Suprapubic skin (tissue), 4 donors: ENCODE measurements at regions not wholly inside any gene's neighbourhood (a gene's known extent, or its start where the extent isn't known, plus 50 kb on each side); places are given as distances from the start of the nearest gene placed in this dataset.

Experiments
- DNase-seq, 2 donors: peaks; one replicate each; pipeline ENCODE4 v3.0.0-alpha.2; 2019; ENCODE audit warnings: low spot score in 2 of 2
- H3K27ac ChIP-seq: fragments of 200-600 bp; sonication (generic); one replicate; pipeline ENCODE4 v1.5.1; 2019
- H3K27me3 ChIP-seq: fragments of 200-600 bp; sonication (generic); one replicate; pipeline ENCODE4 v1.5.1; 2019
- H3K36me3 ChIP-seq: fragments of 200-600 bp; sonication (generic); one replicate; pipeline ENCODE4 v1.5.1; 2019
- H3K4me1 ChIP-seq: fragments of 200-600 bp; sonication (generic); one replicate; pipeline ENCODE4 v1.5.1; 2019
- H3K4me3 ChIP-seq: fragments of 200-600 bp; sonication (generic); one replicate; pipeline ENCODE4 v1.5.1; 2019; ENCODE audit warnings: mild to moderate bottlenecking
- H3K9me3 ChIP-seq: fragments of 200-600 bp; sonication (generic); one replicate; pipeline ENCODE4 v1.5.1; 2019
- EP300 ChIP-seq: sonication (generic); formaldehyde crosslinking; IDR thresholded peaks from one replicate; pipeline ENCODE4 v1.6.1; 2017; ENCODE audit warnings: antibody characterized with exemption
- POLR2A ChIP-seq, 2 donors: fragments of 450-650 bp; IDR thresholded peaks; one replicate each; pipeline ENCODE4 v1.6.1; 2017; ENCODE audit warnings: antibody characterized with exemption in 2 of 2, mild to moderate bottlenecking in 2 of 2, moderate library complexity in 2 of 2
- POLR2AphosphoS5 ChIP-seq, 3 donors: sonication (generic); formaldehyde crosslinking; IDR thresholded peaks; one replicate each; pipeline ENCODE4 v1.6.1; 2017; ENCODE audit warnings: antibody characterized with exemption in 3 of 3
- WGBS: methylation state at CpG from one replicate; pipeline ENCODE4 v1.1.5; 2018; 5-methylcytosine and 5-hydroxymethylcytosine counted together
- TF ChIP-seq, protein P1 (sequence below), 2 donors: fragments of 200-600 bp in 1 of 2; fragments of 450-650 bp in 1 of 2; sonication (generic) in 1 of 2; IDR thresholded peaks; one replicate each; pipeline ENCODE4 v1.5.1; 2016 to 2019; ENCODE audit warnings: antibody characterized with exemption in 2 of 2, mild to moderate bottlenecking in 1 of 2, moderate library complexity in 1 of 2

GRCh38 chr4:157824021-157824420 lies 348.8 kb downstream of the GASK1B start:
- WGBS, result 96% methylated on average over 8 of the region's 8 CpGs
- Histone ChIP-seq H3K4me3 (no peak overlapping the region), H3K27ac (peak overlapping the region; percentile 8)

DNA sequence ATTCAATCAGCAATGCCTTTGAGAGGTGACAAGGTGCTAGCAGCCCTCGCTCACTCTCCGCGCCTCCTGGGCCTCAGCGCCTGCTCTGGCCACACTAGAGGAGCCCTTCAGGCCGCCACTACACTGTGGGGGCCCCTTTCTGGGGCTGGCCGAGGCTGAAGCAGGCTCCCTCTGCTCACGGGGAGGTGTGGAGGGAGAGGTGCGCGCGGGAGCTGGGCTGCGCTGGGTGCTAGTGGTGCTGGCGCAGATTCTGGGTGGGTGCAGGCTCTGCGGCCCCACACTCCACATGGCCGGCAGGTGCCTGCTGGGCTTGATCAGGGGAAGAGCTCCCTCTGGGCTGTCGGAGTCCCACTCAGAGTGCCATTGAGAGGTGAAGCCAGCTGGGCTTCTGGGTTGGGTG lies 351.0 kb downstream of the GASK1B start:
- no peaks in the 10 kb centered on the region for H3K36me3 ChIP-seq
- H3K27ac ChIP-seq, result no peak overlapping the region
- H3K27me3 ChIP-seq, result no peaks in the 10 kb centered on the region
- DNase-seq, result peak in 1 of 2 donors; percentile 56
- H3K4me3 ChIP-seq, result no peak overlapping the region
- H3K9me3 ChIP-seq, result peaks cover 2% of the 10 kb centered on the region
- TF ChIP-seq EP300, result no peak
- no peak for TF ChIP-seq POLR2A (IDR thresholded peaks at IDR 0.05)
- TF ChIP-seq, protein P1, sequence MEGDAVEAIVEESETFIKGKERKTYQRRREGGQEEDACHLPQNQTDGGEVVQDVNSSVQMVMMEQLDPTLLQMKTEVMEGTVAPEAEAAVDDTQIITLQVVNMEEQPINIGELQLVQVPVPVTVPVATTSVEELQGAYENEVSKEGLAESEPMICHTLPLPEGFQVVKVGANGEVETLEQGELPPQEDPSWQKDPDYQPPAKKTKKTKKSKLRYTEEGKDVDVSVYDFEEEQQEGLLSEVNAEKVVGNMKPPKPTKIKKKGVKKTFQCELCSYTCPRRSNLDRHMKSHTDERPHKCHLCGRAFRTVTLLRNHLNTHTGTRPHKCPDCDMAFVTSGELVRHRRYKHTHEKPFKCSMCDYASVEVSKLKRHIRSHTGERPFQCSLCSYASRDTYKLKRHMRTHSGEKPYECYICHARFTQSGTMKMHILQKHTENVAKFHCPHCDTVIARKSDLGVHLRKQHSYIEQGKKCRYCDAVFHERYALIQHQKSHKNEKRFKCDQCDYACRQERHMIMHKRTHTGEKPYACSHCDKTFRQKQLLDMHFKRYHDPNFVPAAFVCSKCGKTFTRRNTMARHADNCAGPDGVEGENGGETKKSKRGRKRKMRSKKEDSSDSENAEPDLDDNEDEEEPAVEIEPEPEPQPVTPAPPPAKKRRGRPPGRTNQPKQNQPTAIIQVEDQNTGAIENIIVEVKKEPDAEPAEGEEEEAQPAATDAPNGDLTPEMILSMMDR (IDR thresholded peaks at IDR 0.05), result no peak
- no peaks in the 10 kb centered on the region for H3K4me1 ChIP-seq
- 88% methylated on average over 14 of the region's 15 CpGs for WGBS

More at GRCh38 chr4:157824021-157824420, 348.8 kb downstream of the GASK1B start:
- Histone ChIP-seq H3K36me3 (no peaks in the 10 kb centered on the region), H3K9me3 (peaks cover 4% of the 10 kb centered on the region), H3K4me1 (no peaks in the 10 kb centered on the region), H3K27me3 (no peaks in the 10 kb centered on the region)
- no peak for DNase-seq
- TF ChIP-seq POLR2A (IDR thresholded peaks at IDR 0.05) (no peak), POLR2AphosphoS5 (IDR thresholded peaks at IDR 0.05) (no peak), EP300 (no peak)
- TF ChIP-seq, protein P1 (IDR thresholded peaks at IDR 0.05), result no peak

- Histone ChIP-seq H3K4me1 (no peaks in the 10 kb centered on the region), H3K27ac (no peak overlapping the region), H3K36me3 (no peaks in the 10 kb centered on the region), H3K27me3 (no peaks in the 10 kb centered on the region), H3K4me3 (no peak overlapping the region), H3K9me3 (no peaks in the 10 kb centered on the region)
- WGBS, result 93% methylated on average over 12 of the region's 20 CpGs
- TF ChIP-seq, protein P1 (IDR thresholded peaks at IDR 0.05), result no peak
- TF ChIP-seq POLR2A (IDR thresholded peaks at IDR 0.05) (no peak), EP300 (no peak), POLR2AphosphoS5 (IDR thresholded peaks at IDR 0.05) (no peak)
- DNase-seq, result peak in 1 of 2 donors; percentile 59
These were observed 352.9 kb downstream of the GASK1B start for GRCh38 chr4:157819693-157820464.

- Histone ChIP-seq H3K27ac (no peak overlapping the region), H3K27me3 (no peaks in the 10 kb centered on the region), H3K4me3 (no peak overlapping the region), H3K4me1 (no peaks in the 10 kb centered on the region), H3K36me3 (no peaks in the 10 kb centered on the region), H3K9me3 (no peaks in the 10 kb centered on the region)
- peak in 1 of 2 donors; percentile 67 for DNase-seq
- TF ChIP-seq, protein P1 (IDR thresholded peaks at IDR 0.05), result no peak
- no peak for TF ChIP-seq POLR2A (IDR thresholded peaks at IDR 0.05)
- no peak for TF ChIP-seq POLR2AphosphoS5 (IDR thresholded peaks at IDR 0.05)
- TF ChIP-seq EP300, result no peak
- WGBS, result 89% methylated on average over 17 of the region's 20 CpGs
These were observed 353.7 kb downstream of the GASK1B start for GRCh38 chr4:157818946-157819692.

- Histone ChIP-seq H3K27ac (no peak overlapping the region), H3K4me1 (no peaks in the 10 kb centered on the region), H3K4me3 (no peak overlapping the region), H3K9me3 (peaks cover 8% of the 10 kb centered on the region), H3K27me3 (no peaks in the 10 kb centered on the region), H3K36me3 (no peaks in the 10 kb centered on the region)
- TF ChIP-seq EP300 (no peak), POLR2A (IDR thresholded peaks at IDR 0.05) (no peak), POLR2AphosphoS5 (IDR thresholded peaks at IDR 0.05) (no peak)
- TF ChIP-seq, protein P1 (IDR thresholded peaks at IDR 0.05), result no peak
- DNase-seq, result no peak
These were observed 362.6 kb downstream of the GASK1B start for GRCh38 chr4:157810137-157810774.
